Skeletal muscle cell (primary cell): ENCODE measurements at regions not wholly inside any gene's neighbourhood (a gene's known extent, or its start where the extent isn't known, plus 50 kb on each side); places are given as distances from the start of the nearest gene placed in this dataset.

ENCODE experiments used
- DNase-seq: peaks from one replicate; pipeline ENCODE4 v3.0.0-alpha.2; 2010; ENCODE audit warnings: low read depth
- H3K4me3 ChIP-seq: 2 replicates; pipeline ENCODE4 v1.5.1; 2011; ENCODE audit warnings: low read depth, mild to moderate bottlenecking, control low read depth, low read length, moderate library complexity

- DNase-seq, result no peak
- H3K4me3 ChIP-seq, result no peak overlapping the region
These were observed 83.1 kb downstream of the MCFD2 start for GRCh38 chr2:46832543-46832942.

DNA sequence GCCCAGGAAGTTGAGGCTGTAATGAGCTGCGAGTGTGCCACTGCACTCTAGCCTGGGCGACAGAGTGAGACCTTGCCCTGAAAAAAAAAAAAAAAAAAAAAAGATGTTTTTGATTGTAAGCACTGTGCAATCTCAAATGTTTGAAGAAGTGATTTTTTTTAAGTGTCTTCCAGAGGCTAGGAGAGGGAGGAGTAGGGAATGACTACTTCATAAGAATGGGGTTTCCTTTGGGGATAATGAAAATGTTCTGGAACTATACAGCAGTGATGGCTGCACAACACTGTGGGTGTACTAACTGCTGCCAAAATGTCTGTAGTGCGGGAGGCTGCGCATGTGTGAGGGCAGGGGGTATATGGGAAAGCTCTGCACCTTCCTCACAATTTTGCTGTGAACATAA lies 83.7 kb downstream of the MCFD2 start:
- H3K4me3 ChIP-seq, result no peak overlapping the region
- no peak for DNase-seq

DNA sequence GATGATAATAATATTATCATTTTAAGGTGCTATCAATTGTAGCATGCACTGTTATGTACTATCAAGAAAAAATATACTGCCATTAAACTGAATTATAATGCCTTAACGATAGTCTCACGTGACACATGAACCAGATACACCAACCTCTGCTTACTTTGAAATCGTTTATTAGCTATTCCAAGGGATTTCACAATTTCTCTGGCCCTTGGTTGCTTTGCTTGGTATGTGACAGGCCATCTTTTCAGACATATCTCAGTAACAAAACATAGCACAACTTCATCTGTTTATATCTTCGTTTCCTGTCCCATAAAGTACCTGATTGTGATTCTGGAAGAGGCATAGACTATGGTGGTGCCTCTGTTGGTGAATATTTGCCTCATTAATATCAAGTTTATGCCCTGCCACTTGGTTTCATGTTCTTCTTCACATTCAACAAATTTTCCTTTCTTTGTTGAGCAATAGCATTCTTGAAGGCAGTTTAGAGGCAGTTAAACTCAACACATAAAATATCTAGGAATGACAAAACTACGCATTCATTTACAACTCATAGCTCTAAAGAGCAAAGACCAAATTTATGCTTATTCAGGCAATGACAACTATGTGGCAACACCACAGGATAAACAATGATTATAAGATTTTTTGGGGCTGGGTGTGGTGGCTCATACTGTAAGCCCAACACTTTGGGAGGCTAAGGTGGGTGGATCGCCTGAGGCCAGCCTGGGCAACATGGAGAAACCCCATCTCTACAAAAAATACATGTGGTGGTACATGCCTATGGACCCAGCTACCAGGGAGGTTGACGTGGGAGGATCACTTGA lies 84.3 kb downstream of the MCFD2 start:
- DNase-seq, result no peak
- no peak overlapping the region for H3K4me3 ChIP-seq

- no peak for DNase-seq
- H3K4me3 ChIP-seq, result no peak overlapping the region
These were observed 86.2 kb downstream of the MCFD2 start for GRCh38 chr2:46829231-46829995.

DNA sequence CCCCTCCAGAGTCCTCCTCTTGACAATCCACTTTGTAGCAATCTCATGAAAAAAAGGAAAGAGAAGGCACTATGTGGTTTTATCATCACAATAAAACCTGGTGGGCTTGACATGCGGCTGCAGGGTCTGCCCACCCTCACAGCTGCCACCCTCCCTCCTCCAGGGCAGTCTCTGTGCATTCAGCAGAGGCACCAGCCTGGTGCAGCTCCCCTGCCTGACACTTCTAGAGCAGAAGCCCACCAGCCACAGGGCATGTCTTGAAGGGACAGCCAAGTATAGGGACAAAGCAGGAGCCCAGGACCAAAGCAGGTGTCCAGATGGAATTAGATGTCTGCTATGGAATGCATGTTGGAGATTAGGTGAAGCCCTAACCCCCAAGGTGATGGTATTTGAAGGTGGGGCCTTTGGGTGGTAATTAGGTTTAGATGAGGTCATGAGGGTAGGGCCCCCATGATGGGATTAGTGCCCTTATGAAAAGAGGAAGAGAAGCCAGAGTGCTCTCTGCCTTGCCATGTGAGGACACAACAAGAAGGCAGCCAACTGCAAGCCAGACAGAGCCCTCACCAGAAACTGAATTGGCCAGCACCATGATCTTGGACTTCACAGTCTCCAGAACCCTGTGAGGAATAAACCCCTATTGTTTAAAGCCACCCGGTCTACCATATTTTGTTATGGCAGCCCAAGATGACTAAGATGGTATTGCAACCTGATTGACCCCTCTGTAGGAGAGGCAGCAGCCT lies 86.9 kb downstream of the MCFD2 start:
- no peak for DNase-seq
- no peak overlapping the region for H3K4me3 ChIP-seq

DNA sequence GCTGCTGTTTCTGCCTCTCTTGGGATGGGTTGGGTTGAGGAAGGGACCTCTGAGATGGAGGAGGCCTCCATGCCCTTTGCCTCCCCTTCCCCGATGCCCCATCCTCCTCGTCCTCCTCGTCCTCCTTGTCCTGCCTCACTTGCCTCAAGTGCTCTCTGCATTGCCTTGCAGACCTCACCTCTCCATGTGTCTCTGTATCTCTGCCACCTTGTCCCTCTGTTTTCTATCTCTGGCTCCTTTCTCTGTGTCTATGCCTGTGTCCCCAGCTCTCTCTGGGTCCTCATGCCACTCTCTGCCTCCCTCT lies 87.5 kb downstream of the MCFD2 start:
- H3K4me3 ChIP-seq, result no peak overlapping the region
- no peak for DNase-seq

GRCh38 chr2:46827274-46828134 lies 88.1 kb downstream of the MCFD2 start:
- peak; percentile 72 for DNase-seq
- no peak overlapping the region for H3K4me3 ChIP-seq

DNA sequence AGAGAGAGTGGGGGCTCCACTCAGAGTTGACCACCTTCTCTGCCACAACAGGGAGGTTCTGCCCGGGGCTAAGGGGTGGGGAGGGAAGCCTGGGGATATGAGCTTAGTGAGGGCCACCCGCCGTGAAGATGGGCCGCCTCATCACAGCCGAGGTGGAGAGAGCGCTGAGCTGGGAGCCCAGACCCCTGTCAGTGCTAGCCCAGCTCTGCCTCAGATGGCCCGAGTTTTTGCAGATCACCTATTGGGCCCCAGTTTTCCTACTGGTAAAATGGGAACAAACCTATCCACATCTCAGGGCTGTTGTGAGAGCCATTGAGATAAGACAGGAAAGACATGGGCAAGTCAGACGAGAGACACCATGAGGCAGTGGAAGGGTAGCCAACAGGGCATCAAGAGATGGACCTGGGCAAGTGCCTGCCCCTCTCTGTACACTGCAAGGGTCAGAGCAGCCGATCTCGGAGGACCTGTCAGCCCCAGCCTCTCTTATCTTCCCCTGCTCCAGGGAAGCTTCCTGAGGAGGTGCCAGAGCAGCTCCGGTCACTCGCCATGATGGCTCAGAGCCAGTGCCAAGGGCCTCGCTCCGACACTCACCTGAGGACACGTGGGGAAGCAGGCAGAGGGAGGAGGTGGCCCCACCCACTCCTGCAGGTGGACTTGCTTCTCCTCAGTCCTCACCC lies 88.9 kb downstream of the MCFD2 start:
- no peak overlapping the region for H3K4me3 ChIP-seq
- no peak for DNase-seq

- peak; percentile 60 for DNase-seq
These were observed 89.6 kb downstream of the MCFD2 start for GRCh38 chr2:46825939-46826568.

DNA sequence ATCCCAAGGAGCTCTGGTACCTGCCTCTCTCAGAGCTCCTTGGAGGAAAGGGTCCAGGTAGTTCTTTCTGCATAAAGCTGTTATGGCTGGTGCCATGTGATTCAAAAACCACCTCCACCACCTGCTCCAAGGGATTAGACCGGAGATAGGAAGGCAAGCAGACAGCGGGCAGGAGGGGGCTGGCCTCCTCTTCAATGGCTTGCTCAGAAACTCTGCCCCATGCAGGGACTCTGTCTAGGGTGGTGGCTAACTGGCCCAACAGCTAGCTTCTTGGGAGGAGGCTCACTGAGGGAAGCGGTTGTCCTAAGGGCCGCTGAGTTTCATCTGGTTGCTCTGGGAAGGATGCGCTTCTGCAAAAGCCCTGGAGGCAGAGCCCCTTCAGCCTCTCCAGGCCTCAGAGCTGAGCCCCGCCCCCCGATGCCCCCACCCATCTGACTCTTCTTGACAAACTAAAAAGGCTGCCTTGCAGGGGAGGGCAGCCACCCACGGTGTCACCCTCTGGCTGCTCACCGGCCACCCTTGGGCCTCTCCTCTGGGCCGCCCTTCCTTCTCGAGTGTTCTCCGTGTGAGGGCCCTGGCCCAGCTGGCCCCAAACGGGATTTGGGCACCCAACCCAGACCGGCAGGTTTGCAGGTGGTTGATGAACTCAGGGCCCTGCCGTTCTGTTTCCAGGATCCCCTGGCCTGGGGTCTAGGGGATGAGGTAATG lies 90.2 kb downstream of the MCFD2 start:
- no peak for DNase-seq
- H3K4me3 ChIP-seq, result no peak overlapping the region

More at GRCh38 chr2:46825939-46826568, 89.6 kb downstream of the MCFD2 start:
- no peak overlapping the region for H3K4me3 ChIP-seq

GRCh38 chr2:46824611-46825010 lies 91.0 kb downstream of the MCFD2 start:
- no peak for DNase-seq
- H3K4me3 ChIP-seq, result no peak overlapping the region

DNA sequence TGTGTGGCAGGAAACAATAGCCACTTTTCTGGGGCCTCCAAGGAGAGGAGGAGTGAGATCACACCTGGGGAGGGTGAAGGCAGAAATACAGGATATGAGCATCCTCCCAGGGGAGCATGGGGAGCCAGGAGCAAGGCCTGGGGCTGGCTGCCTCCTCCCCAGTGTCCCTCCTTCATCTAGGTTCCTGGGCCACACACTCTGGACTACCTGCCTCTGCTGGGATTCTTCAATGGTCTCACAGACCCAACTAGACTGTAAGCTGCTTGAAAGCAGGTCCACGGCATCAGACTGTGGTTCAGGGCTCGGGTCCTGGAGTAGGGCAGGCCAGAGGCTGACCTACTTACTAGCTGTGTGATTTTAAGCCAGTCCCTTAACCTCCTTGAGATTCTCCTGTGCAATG lies 94.0 kb downstream of the MCFD2 start:
- DNase-seq, result no peak

GRCh38 chr2:46818819-46819218 lies 96.8 kb downstream of the MCFD2 start:
- DNase-seq, result no peak

More for the DNA sequence above, 94.0 kb downstream of the MCFD2 start:
- no peak overlapping the region for H3K4me3 ChIP-seq

GRCh38 chr2:46818141-46818621 lies 97.4 kb downstream of the MCFD2 start:
- no peak for DNase-seq
- no peak overlapping the region for H3K4me3 ChIP-seq

More at GRCh38 chr2:46818819-46819218, 96.8 kb downstream of the MCFD2 start:
- no peak overlapping the region for H3K4me3 ChIP-seq

DNA sequence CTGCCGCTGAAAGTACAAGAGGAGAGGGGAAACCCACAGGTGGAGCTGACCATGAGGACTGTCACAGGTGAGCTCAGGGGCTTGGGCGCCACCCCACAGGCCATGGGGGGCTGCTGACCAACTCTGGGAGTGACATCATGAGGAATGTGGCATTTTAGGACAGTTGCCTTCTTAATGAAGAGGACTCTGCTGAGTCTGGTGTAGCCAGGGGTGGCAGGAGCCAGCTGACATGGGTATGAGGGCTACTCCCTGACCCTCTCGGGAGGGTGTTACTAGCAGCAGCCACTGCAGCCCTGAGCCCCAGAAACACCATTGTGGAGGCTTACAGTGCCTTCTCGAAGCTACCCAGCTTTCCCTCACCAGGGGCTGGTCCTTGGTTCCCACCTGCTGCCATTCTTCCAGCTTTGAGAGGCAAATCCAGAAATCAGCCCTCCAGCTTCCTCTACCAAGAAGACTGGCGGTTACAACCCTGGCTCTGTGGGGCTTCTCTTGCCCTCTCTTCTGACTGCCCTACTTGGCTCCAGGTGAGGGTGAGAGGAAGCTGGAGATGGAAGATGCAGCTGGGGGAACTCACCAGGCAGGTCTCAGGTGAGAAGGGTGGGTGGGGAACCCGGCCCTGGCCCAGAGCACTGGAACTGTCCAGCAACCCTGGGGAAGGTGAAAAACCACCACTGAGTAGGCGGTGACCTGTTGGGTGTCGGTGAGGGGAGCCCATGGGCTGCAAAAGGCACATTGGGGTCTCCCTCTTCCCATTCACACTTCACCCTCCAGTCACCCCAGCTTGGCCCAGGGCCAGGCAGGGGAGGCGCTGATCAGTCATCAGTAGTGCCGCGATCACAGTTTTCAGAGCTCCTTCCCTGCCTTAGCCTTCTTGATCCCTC lies 98.5 kb downstream of the MCFD2 start:
- no peak overlapping the region for H3K4me3 ChIP-seq
- DNase-seq, result no peak

GRCh38 chr2:46816151-46816845 lies 99.3 kb downstream of the MCFD2 start:
- no peak overlapping the region for H3K4me3 ChIP-seq
- DNase-seq, result no peak
